MCF 10A (cell line): ENCODE measurements at regions not wholly inside any gene's neighbourhood (a gene's known extent, or its start where the extent isn't known, plus 50 kb on each side); places are given as distances from the start of the nearest gene placed in this dataset.

ENCODE experiments used
- BruUV-seq: library from RNA; stranded (reverse); fragments of 400-500 nt; replicated peaks from 2 replicates; lab custom pipeline; 2021; lab: Mats Ljungman, UMichigan
- CTCF ChIA-PET: fragments of 300-600 bp; sonication (Branson Sonifier 250); formaldehyde crosslinking; extraction: SDS; loops from one replicate; lab custom pipeline; 2021; ENCODE audit warnings: antibody characterized with exemption, inconsistent platforms; lab: Yijun Ruan, JAX
- POLR2A ChIA-PET: fragments of 300-600, 350-650 bp; sonication (Branson Sonifier 250); formaldehyde crosslinking; extraction: SDS; loops from one replicate; lab custom pipeline; 2020; ENCODE audit warnings: antibody characterized with exemption, inconsistent platforms; lab: Yijun Ruan, JAX
- DNase-seq: peaks from one replicate; pipeline ENCODE4 v3.0.0-alpha.2; 2018; ENCODE audit not compliant: unreplicated experiment
- H3K27ac Mint-ChIP-seq: one replicate; pipeline ENCODE4 v1.8.0; 2022; ENCODE audit warnings: mild to moderate bottlenecking, low read depth, mixed read lengths; ENCODE audit not compliant: unreplicated experiment
- H3K27me3 Mint-ChIP-seq: one replicate; pipeline ENCODE4 v1.8.0; 2022; ENCODE audit warnings: mixed read lengths; ENCODE audit not compliant: insufficient read depth, unreplicated experiment
- H3K36me3 Mint-ChIP-seq: one replicate; pipeline ENCODE4 v1.8.0; 2022; ENCODE audit warnings: mild to moderate bottlenecking, moderate library complexity, mixed read lengths; ENCODE audit not compliant: insufficient read depth, unreplicated experiment
- H3K4me1 Mint-ChIP-seq: one replicate; pipeline ENCODE4 v1.8.0; 2022; ENCODE audit warnings: mixed read lengths; ENCODE audit not compliant: insufficient read depth, unreplicated experiment
- H3K4me3 Mint-ChIP-seq: one replicate; pipeline ENCODE4 v1.8.0; 2022; ENCODE audit warnings: mild to moderate bottlenecking, moderate library complexity, mixed read lengths; ENCODE audit not compliant: unreplicated experiment
- H3K9me3 Mint-ChIP-seq: one replicate; pipeline ENCODE4 v1.8.0; 2022; ENCODE audit warnings: mixed read lengths; ENCODE audit not compliant: unreplicated experiment
- intact Hi-C: fragments of 100-400 bp; cut with micrococcal nuclease; formaldehyde crosslinking; loops from 2 replicates; pipeline ENCODE4 v1.14.1; 2022
- TF ChIP-seq, protein P1 (sequence below): fragments of 200-600 bp; IDR thresholded peaks from one replicate; pipeline ENCODE4 v1.8.0; 2022; ENCODE audit warnings: antibody characterized with exemption, mild to moderate bottlenecking; ENCODE audit not compliant: unreplicated experiment

- intact Hi-C loops: no loop called here
- no TSS peak for BruUV-seq
- H3K27ac Mint-ChIP-seq: no peak overlapping the region
- H3K36me3 Mint-ChIP-seq: no peaks in the 10 kb centered on the region
- no peak for DNase-seq
- no peak overlapping the region for H3K4me3 Mint-ChIP-seq
- CTCF ChIA-PET: interaction anchor here (0.7 to 1.4 kb wide), 4 partner anchors 8 to 127 kb away, joined by 3 to 5 read pairs (median 3); no protein-coding TSS in a partner anchor
- peaks cover 16% of the 10 kb centered on the region for H3K9me3 Mint-ChIP-seq
- TF ChIP-seq, protein P1, sequence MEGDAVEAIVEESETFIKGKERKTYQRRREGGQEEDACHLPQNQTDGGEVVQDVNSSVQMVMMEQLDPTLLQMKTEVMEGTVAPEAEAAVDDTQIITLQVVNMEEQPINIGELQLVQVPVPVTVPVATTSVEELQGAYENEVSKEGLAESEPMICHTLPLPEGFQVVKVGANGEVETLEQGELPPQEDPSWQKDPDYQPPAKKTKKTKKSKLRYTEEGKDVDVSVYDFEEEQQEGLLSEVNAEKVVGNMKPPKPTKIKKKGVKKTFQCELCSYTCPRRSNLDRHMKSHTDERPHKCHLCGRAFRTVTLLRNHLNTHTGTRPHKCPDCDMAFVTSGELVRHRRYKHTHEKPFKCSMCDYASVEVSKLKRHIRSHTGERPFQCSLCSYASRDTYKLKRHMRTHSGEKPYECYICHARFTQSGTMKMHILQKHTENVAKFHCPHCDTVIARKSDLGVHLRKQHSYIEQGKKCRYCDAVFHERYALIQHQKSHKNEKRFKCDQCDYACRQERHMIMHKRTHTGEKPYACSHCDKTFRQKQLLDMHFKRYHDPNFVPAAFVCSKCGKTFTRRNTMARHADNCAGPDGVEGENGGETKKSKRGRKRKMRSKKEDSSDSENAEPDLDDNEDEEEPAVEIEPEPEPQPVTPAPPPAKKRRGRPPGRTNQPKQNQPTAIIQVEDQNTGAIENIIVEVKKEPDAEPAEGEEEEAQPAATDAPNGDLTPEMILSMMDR: no peak
- H3K27me3 Mint-ChIP-seq: no peaks in the 10 kb centered on the region
- POLR2A ChIA-PET: interaction anchor here (0.6 to 1.1 kb wide), 2 partner anchors 23 to 355 kb away, joined by 3 read pairs; no protein-coding TSS in a partner anchor
- no peaks in the 10 kb centered on the region for H3K4me1 Mint-ChIP-seq
Observed at GRCh38 chr16:87190288-87191230, 126.6 kb downstream of the C16orf95 start.

- H3K9me3 Mint-ChIP-seq: peaks cover 6% of the 10 kb centered on the region
- no peaks in the 10 kb centered on the region for H3K27me3 Mint-ChIP-seq
- H3K4me3 Mint-ChIP-seq: no peak overlapping the region
- no TSS peak for BruUV-seq
- H3K4me1 Mint-ChIP-seq: no peaks in the 10 kb centered on the region
- ChIA-PET POLR2A (interaction anchor here (0.6 kb wide), 1 partner anchor 45 kb away, joined by 3 read pairs; no protein-coding TSS in a partner anchor), CTCF (no interaction called here)
- no peak for DNase-seq
- TF ChIP-seq, protein P1: no peak
- intact Hi-C loops: no loop called here
- no peaks in the 10 kb centered on the region for H3K36me3 Mint-ChIP-seq
- H3K27ac Mint-ChIP-seq: no peak overlapping the region
Observed at GRCh38 chr16:87192452-87193073, 124.6 kb downstream of the C16orf95 start.

- H3K4me1 Mint-ChIP-seq: no peaks in the 10 kb centered on the region
- no peak overlapping the region for H3K27ac Mint-ChIP-seq
- no TSS peak for BruUV-seq
- intact Hi-C loops: no loop called here
- TF ChIP-seq, protein P1: no peak
- ChIA-PET CTCF (interaction anchor here (0.7 kb wide), 1 partner anchor 1084 kb away, joined by 3 read pairs; no protein-coding TSS in a partner anchor), POLR2A (no interaction called here)
- H3K27me3 Mint-ChIP-seq: no peaks in the 10 kb centered on the region
- no peaks in the 10 kb centered on the region for H3K36me3 Mint-ChIP-seq
- H3K9me3 Mint-ChIP-seq: no peaks in the 10 kb centered on the region
- DNase-seq: no peak
- no peak overlapping the region for H3K4me3 Mint-ChIP-seq
Observed at GRCh38 chr16:87194172-87194571, 123.0 kb downstream of the C16orf95 start.

GRCh38 chr16:87195161-87195560 lies 122.0 kb downstream of the C16orf95 start:
- BruUV-seq: no TSS peak
- H3K27ac Mint-ChIP-seq: no peak overlapping the region
- CTCF ChIA-PET: no interaction called here

More at GRCh38 chr16:87195161-87195560, 122.0 kb downstream of the C16orf95 start:
- POLR2A ChIA-PET: no interaction called here
- no peak for DNase-seq
- Mint-ChIP-seq H3K4me1 (peaks cover under 1% of the 10 kb centered on the region), H3K27me3 (no peaks in the 10 kb centered on the region), H3K36me3 (no peaks in the 10 kb centered on the region), H3K4me3 (no peak overlapping the region), H3K9me3 (no peaks in the 10 kb centered on the region)
- intact Hi-C loops: no loop called here
- TF ChIP-seq, protein P1: no peak
